ENCODE measurements at regions not wholly inside any gene's neighbourhood (a gene's known extent, or its start where the extent isn't known, plus 50 kb on each side); places are given as distances from the start of the nearest gene placed in this dataset.

DNA sequence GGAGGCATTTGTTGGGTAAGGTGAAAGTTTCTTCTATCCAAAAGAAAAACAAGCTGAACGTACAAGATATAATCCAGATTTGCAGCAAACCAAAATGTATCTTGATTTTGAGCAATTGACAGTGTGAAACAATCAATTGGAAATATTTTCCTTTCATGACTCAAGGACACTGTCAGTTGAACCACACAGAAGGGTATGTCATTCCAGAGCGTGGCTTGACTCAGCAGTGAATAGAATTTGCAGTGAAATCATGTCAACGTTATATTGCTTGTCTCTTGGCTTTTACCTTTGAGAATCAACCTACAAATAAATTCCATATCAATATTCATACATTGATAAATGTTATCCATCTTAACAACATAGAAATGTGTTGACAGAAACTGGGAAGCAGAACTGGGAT is 78.2 kb downstream of the TM2D3 start:
- Histone ChIP-seq H3K9me3 (no peaks in the 10 kb centered on the region), H3K4me1 (ENCODE audit: control insufficient read depth in 1 of 2, low read depth in 2 of 2) (no peaks in the 10 kb centered on the region), H3K27me3 (replicated peaks; ENCODE audit: insufficient read depth) (no peaks in the 10 kb centered on the region), H3K27ac (no peak overlapping the region), H3K36me3 (no peaks in the 10 kb centered on the region), H3K4me3 (no peak overlapping the region)
- no peak for ATAC-seq (ENCODE audit: insufficient number of reproducible peaks, low FRiP score, low read depth)
- no peak for DNase-seq (ENCODE audit: low spot score)
- TF ChIP-seq, protein P1, sequence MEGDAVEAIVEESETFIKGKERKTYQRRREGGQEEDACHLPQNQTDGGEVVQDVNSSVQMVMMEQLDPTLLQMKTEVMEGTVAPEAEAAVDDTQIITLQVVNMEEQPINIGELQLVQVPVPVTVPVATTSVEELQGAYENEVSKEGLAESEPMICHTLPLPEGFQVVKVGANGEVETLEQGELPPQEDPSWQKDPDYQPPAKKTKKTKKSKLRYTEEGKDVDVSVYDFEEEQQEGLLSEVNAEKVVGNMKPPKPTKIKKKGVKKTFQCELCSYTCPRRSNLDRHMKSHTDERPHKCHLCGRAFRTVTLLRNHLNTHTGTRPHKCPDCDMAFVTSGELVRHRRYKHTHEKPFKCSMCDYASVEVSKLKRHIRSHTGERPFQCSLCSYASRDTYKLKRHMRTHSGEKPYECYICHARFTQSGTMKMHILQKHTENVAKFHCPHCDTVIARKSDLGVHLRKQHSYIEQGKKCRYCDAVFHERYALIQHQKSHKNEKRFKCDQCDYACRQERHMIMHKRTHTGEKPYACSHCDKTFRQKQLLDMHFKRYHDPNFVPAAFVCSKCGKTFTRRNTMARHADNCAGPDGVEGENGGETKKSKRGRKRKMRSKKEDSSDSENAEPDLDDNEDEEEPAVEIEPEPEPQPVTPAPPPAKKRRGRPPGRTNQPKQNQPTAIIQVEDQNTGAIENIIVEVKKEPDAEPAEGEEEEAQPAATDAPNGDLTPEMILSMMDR (IDR thresholded peaks at IDR 0.05) = no peak

DNA sequence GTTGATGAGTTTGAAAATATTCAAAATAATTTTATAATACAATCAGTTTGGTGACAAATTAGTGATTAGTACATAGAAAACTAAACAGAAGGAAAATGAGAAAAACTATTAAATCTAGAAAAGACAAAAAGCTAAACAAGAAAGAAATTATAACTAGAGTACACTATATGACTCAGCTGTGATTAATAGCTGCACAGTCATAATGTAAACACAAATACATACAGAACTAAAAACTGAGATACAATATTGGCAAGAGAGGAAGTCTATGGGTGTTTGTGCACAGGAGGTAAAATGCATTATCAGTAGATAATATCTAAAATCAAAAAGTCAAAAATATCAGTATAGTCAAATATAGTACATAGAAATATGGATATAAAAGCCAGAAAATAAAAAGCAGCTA is 80.7 kb upstream of the PCSK6 start:
- no peaks in the 10 kb centered on the region for H3K27me3 ChIP-seq (replicated peaks; ENCODE audit: insufficient read depth)
- H3K4me1 ChIP-seq (ENCODE audit: control insufficient read depth in 1 of 2, low read depth in 2 of 2) = no peaks in the 10 kb centered on the region
- TF ChIP-seq, protein P1 (IDR thresholded peaks at IDR 0.05) = no peak
- no peak overlapping the region for H3K27ac ChIP-seq
- no peak for ATAC-seq (ENCODE audit: insufficient number of reproducible peaks, low FRiP score, low read depth)
- DNase-seq (ENCODE audit: low spot score) = no peak
- H3K9me3 ChIP-seq = no peaks in the 10 kb centered on the region
- H3K4me3 ChIP-seq = no peak overlapping the region
- no peaks in the 10 kb centered on the region for H3K36me3 ChIP-seq

- Histone ChIP-seq H3K9me3 (no peaks in the 10 kb centered on the region), H3K4me1 (ENCODE audit: control insufficient read depth in 1 of 2, low read depth in 2 of 2) (no peaks in the 10 kb centered on the region), H3K27ac (no peak overlapping the region), H3K27me3 (replicated peaks; ENCODE audit: insufficient read depth) (no peaks in the 10 kb centered on the region), H3K36me3 (no peaks in the 10 kb centered on the region), H3K4me3 (no peak overlapping the region)
- DNase-seq (ENCODE audit: low spot score) (no peak), ATAC-seq (ENCODE audit: insufficient number of reproducible peaks, low FRiP score, low read depth) (no peak)
- TF ChIP-seq, protein P1 (IDR thresholded peaks at IDR 0.05) = no peak
Observed at GRCh38 chr15:101568821-101569555, 79.5 kb upstream of the PCSK6 start.

DNA sequence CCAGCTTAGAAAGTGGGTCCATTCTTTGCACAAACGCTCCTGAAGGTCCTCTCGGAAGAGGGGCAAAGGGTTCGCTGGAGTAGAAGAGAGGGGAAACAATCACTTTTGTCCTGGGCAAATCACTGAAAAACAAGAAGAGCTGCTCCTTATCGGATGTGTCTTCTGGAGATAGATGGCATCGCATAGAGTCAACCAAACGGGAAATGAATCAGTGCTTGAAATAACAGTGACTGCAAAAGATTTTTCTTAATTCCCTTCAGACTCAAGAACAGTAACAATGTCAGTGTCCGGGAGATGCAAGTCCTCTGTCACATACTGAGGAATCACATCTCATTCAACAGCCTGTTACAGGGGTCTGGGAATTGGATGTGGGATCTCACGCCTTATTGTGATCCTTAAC is 78.8 kb upstream of the PCSK6 start:
- DNase-seq (ENCODE audit: low spot score) (no peak), ATAC-seq (ENCODE audit: insufficient number of reproducible peaks, low FRiP score, low read depth) (no peak)
- no peaks in the 10 kb centered on the region for H3K4me1 ChIP-seq (ENCODE audit: control insufficient read depth in 1 of 2, low read depth in 2 of 2)

DNA sequence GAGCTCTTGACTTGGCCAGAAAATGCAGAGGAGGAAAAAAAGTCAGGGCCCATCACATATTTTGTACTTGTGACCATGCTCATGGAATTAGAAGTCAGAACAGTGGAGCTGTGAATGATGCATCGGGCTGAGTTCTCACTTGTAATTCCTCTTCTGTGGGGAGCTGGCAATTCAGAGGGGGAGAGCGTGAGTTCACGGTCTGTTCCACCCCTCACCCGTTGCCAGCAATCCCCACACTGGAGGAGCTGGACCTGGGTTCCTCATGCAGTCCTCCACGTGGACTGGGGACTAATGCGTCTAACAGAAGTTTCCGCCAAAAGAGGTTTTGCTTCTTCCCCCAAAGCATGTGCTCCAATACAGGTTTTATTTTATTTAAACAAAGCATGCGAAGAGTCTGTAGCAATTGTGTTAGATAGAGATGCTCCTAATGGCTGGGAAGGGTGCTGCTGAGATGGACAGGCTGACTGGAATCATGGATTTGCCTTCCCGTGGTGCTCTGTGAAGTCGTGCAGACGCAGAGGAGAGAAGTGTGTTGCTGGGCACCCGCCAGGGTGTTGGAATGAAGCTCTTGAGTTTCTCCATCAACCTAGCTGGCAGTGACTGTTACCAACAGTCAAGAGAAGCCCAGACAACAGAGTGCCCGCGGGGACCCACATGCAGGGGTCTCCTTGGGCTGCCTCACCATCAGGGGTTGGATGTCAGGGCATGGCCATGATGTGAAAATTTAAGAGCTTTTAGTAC is 77.4 kb upstream of the PCSK6 start:
- Histone ChIP-seq H3K36me3 (no peaks in the 10 kb centered on the region), H3K4me1 (ENCODE audit: control insufficient read depth in 1 of 2, low read depth in 2 of 2) (no peaks in the 10 kb centered on the region), H3K27ac (no peak overlapping the region), H3K4me3 (no peak overlapping the region), H3K27me3 (replicated peaks; ENCODE audit: insufficient read depth) (no peaks in the 10 kb centered on the region), H3K9me3 (no peaks in the 10 kb centered on the region)
- DNase-seq (ENCODE audit: low spot score) (no peak), ATAC-seq (ENCODE audit: insufficient number of reproducible peaks, low FRiP score, low read depth) (no peak)
- TF ChIP-seq, protein P1 (IDR thresholded peaks at IDR 0.05) = no peak

More for the DNA sequence above, 78.8 kb upstream of the PCSK6 start:
- Histone ChIP-seq H3K9me3 (no peaks in the 10 kb centered on the region), H3K27me3 (replicated peaks; ENCODE audit: insufficient read depth) (no peaks in the 10 kb centered on the region), H3K36me3 (no peaks in the 10 kb centered on the region), H3K4me3 (no peak overlapping the region), H3K27ac (no peak overlapping the region)
- TF ChIP-seq, protein P1 (IDR thresholded peaks at IDR 0.05) = no peak

All from thoracic aorta (tissue), 2 donors.